Lower leg skin (tissue), 4 donors: ENCODE measurements at regions not wholly inside any gene's neighbourhood (a gene's known extent, or its start where the extent isn't known, plus 50 kb on each side); places are given as distances from the start of the nearest gene placed in this dataset.

Source experiments
- DNase-seq, 2 donors: peaks; one replicate each; pipeline ENCODE4 v3.0.0-alpha.2; 2019; ENCODE audit warnings: low spot score in 2 of 2
- H3K4me3 ChIP-seq: fragments of 200-600 bp; sonication (generic); 2 replicates; pipeline ENCODE4 v1.5.1; 2017; ENCODE audit warnings: mild to moderate bottlenecking, low read depth; ENCODE audit not compliant: poor library complexity, severe bottlenecking
- CTCF ChIP-seq, 3 donors: fragments of 450-650 bp; IDR thresholded peaks; one replicate each; pipeline ENCODE4 v1.5.1; 2016; ENCODE audit warnings: antibody characterized with exemption in 3 of 3, mild to moderate bottlenecking in 3 of 3, moderate library complexity in 2 of 3
- POLR2A ChIP-seq, 2 donors: fragments of 450-650 bp; IDR thresholded peaks; one replicate each; pipeline ENCODE4 v1.6.1; 2016 to 2017; ENCODE audit warnings: antibody characterized with exemption in 2 of 2, mild to moderate bottlenecking in 1 of 2, moderate library complexity in 1 of 2
- WGBS, 2 donors: methylation state at CpG; one replicate each; pipeline ENCODE4 v1.1.5; 2018; 5-methylcytosine and 5-hydroxymethylcytosine counted together
- intact Hi-C: fragments of 100-400 bp; cut with DNase I; formaldehyde crosslinking; loops from one replicate; pipeline ENCODE4 v1.15.0; 2023; ENCODE audit warnings: low total_unique reads

GRCh38 chr16:76885776-76886537 lies 305.0 kb upstream of the MON1B start:
- 59 to 65% methylated on average over 5 of the region's 5 CpGs for WGBS, 2 donors
- intact Hi-C loops, result no loop called here
- TF ChIP-seq CTCF (IDR thresholded peaks at IDR 0.05) (no peak), POLR2A (IDR thresholded peaks at IDR 0.05) (no peak)
- H3K4me3 ChIP-seq, result no peak overlapping the region
- DNase-seq, result no peak

- 98 to 100% methylated on average over 1 of the region's 1 CpG for WGBS, 2 donors
- no peak overlapping the region for H3K4me3 ChIP-seq
- no peak for DNase-seq
- intact Hi-C loops, result no loop called here
- TF ChIP-seq POLR2A (IDR thresholded peaks at IDR 0.05) (no peak), CTCF (IDR thresholded peaks at IDR 0.05) (no peak)
These were observed 293.2 kb upstream of the MON1B start for GRCh38 chr16:76897816-76898215.

GRCh38 chr16:76899767-76900166 lies 291.2 kb upstream of the MON1B start:
- no peak for TF ChIP-seq CTCF (IDR thresholded peaks at IDR 0.05)
- no peak for TF ChIP-seq POLR2A (IDR thresholded peaks at IDR 0.05)
- H3K4me3 ChIP-seq, result no peak overlapping the region
- intact Hi-C loops, result no loop called here
- no peak for DNase-seq

- intact Hi-C loops, result no loop called here
- no peak for DNase-seq
- no peak overlapping the region for H3K4me3 ChIP-seq
- 66 to 74% methylated on average over 6 of the region's 6 CpGs for WGBS, 2 donors
- no peak for TF ChIP-seq POLR2A (IDR thresholded peaks at IDR 0.05)
- TF ChIP-seq CTCF (IDR thresholded peaks at IDR 0.05), result no peak
These were observed 290.4 kb upstream of the MON1B start for GRCh38 chr16:76900285-76901263.

GRCh38 chr16:76906552-76906951 lies 284.4 kb upstream of the MON1B start:
- no peak overlapping the region for H3K4me3 ChIP-seq
- DNase-seq, result no peak
- intact Hi-C loops, result no loop called here
- 65% methylated on average over 2 of the region's 2 CpGs for WGBS, 2 donors
- no peak for TF ChIP-seq POLR2A (IDR thresholded peaks at IDR 0.05)
- no peak for TF ChIP-seq CTCF (IDR thresholded peaks at IDR 0.05)
